ENCODE measurements at regions not wholly inside any gene's neighbourhood (a gene's known extent, or its start where the extent isn't known, plus 50 kb on each side); places are given as distances from the start of the nearest gene placed in this dataset.

GRCh38 chr22:49202226-49202625 is 625.4 kb downstream of the BRD1 start:
- DNase-seq (ENCODE audit: low read depth in 4 of 4, low spot score in 3 of 4), result no peak

- no peak for DNase-seq (ENCODE audit: low read depth in 4 of 4, low spot score in 3 of 4)
These were observed 626.4 kb downstream of the BRD1 start for GRCh38 chr22:49201046-49201970.

- DNase-seq (ENCODE audit: low read depth in 4 of 4, low spot score in 3 of 4), result no peak
These were observed 628.4 kb downstream of the BRD1 start for GRCh38 chr22:49199224-49199623.

GRCh38 chr22:49198705-49199084 is 629.0 kb downstream of the BRD1 start:
- DNase-seq (ENCODE audit: low read depth in 4 of 4, low spot score in 3 of 4), result no peak

GRCh38 chr22:49197986-49198704 is 629.5 kb downstream of the BRD1 start:
- no peak for DNase-seq (ENCODE audit: low read depth in 4 of 4, low spot score in 3 of 4)

- no peak for DNase-seq (ENCODE audit: low read depth in 4 of 4, low spot score in 3 of 4)
These were observed 630.2 kb downstream of the BRD1 start for GRCh38 chr22:49197505-49197904.

GRCh38 chr22:49196046-49196511 is 631.6 kb downstream of the BRD1 start:
- DNase-seq (ENCODE audit: low read depth in 4 of 4, low spot score in 3 of 4), result no peak

- DNase-seq (ENCODE audit: low read depth in 4 of 4, low spot score in 3 of 4), result no peak
These were observed 632.0 kb downstream of the BRD1 start for GRCh38 chr22:49195636-49196035.

GRCh38 chr22:49193901-49194465 is 633.7 kb downstream of the BRD1 start:
- DNase-seq (ENCODE audit: low read depth in 4 of 4, low spot score in 3 of 4), result no peak

- no peak for DNase-seq (ENCODE audit: low read depth in 4 of 4, low spot score in 3 of 4)
These were observed 634.3 kb downstream of the BRD1 start for GRCh38 chr22:49193348-49193747.

- no peak for DNase-seq (ENCODE audit: low read depth in 4 of 4, low spot score in 3 of 4)
These were observed 634.8 kb downstream of the BRD1 start for GRCh38 chr22:49192857-49193250.

GRCh38 chr22:49192180-49192856 is 635.4 kb downstream of the BRD1 start:
- no peak for DNase-seq (ENCODE audit: low read depth in 4 of 4, low spot score in 3 of 4)

GRCh38 chr22:49191506-49191980 is 636.1 kb downstream of the BRD1 start:
- DNase-seq (ENCODE audit: low read depth in 4 of 4, low spot score in 3 of 4), result no peak

GRCh38 chr22:49190816-49191505 is 636.7 kb downstream of the BRD1 start:
- no peak for DNase-seq (ENCODE audit: low read depth in 4 of 4, low spot score in 3 of 4)

GRCh38 chr22:49189871-49190270 is 637.8 kb downstream of the BRD1 start:
- DNase-seq (ENCODE audit: low read depth in 4 of 4, low spot score in 3 of 4), result no peak

- no peak for DNase-seq (ENCODE audit: low read depth in 4 of 4, low spot score in 3 of 4)
These were observed 639.1 kb downstream of the BRD1 start for GRCh38 chr22:49188591-49188990.

GRCh38 chr22:49188091-49188490 is 639.6 kb downstream of the BRD1 start:
- no peak for DNase-seq (ENCODE audit: low read depth in 4 of 4, low spot score in 3 of 4)

- DNase-seq (ENCODE audit: low read depth in 4 of 4, low spot score in 3 of 4), result no peak
These were observed 640.9 kb downstream of the BRD1 start for GRCh38 chr22:49186762-49187161.

- no peak for DNase-seq (ENCODE audit: low read depth in 4 of 4, low spot score in 3 of 4)
These were observed 641.4 kb downstream of the BRD1 start for GRCh38 chr22:49186293-49186692.

GRCh38 chr22:49185312-49185969 is 642.2 kb downstream of the BRD1 start:
- no peak for DNase-seq (ENCODE audit: low read depth in 4 of 4, low spot score in 3 of 4)
